ENCODE measurements at regions not wholly inside any gene's neighbourhood (a gene's known extent, or its start where the extent isn't known, plus 50 kb on each side); places are given as distances from the start of the nearest gene placed in this dataset.

- TF ChIP-seq, protein P1, sequence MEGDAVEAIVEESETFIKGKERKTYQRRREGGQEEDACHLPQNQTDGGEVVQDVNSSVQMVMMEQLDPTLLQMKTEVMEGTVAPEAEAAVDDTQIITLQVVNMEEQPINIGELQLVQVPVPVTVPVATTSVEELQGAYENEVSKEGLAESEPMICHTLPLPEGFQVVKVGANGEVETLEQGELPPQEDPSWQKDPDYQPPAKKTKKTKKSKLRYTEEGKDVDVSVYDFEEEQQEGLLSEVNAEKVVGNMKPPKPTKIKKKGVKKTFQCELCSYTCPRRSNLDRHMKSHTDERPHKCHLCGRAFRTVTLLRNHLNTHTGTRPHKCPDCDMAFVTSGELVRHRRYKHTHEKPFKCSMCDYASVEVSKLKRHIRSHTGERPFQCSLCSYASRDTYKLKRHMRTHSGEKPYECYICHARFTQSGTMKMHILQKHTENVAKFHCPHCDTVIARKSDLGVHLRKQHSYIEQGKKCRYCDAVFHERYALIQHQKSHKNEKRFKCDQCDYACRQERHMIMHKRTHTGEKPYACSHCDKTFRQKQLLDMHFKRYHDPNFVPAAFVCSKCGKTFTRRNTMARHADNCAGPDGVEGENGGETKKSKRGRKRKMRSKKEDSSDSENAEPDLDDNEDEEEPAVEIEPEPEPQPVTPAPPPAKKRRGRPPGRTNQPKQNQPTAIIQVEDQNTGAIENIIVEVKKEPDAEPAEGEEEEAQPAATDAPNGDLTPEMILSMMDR (IDR thresholded peaks at IDR 0.05; ENCODE audit: insufficient read depth, low read depth, low read length), result no peak
- no peak for TF ChIP-seq EZH2 (IDR thresholded peaks at IDR 0.05; ENCODE audit: insufficient read depth, low read length)
Observed at GRCh38 chr18:22280453-22280750, 111.0 kb downstream of the GATA6 start.

All from astrocyte (in vitro differentiated cells and primary cell).